ENCODE measurements at regions not wholly inside any gene's neighbourhood (a gene's known extent, or its start where the extent isn't known, plus 50 kb on each side); places are given as distances from the start of the nearest gene placed in this dataset.

GRCh38 chr14:35459776-35460175, 55.2 kb upstream of the NFKBIA start:
- in situ Hi-C loops (cut with HindIII; ENCODE audit: extremely low pct_ligation_motif_present, low pct_unique_long_range_greater_than_20kb), result no loop called here
- H4K20me1 ChIP-seq (ENCODE audit: insufficient read depth, low read length), result no peaks in the 10 kb centered on the region
- CTCF ChIA-PET (ENCODE audit: low intra/inter-chr PET ratio, low total read pairs), result no interaction called here
- POLR2A ChIA-PET, result no interaction called here
- peak; percentile 94 for TF ChIP-seq ZNF317 (CRISPR knock-in tag; IDR thresholded peaks at IDR 0.05)
- no peak for TF ChIP-seq SIN3B (IDR thresholded peaks at IDR 0.05; ENCODE audit: low read length)
- BruUV-seq (replicated peaks), result no TSS peak
- FAIRE-seq (no peak), ATAC-seq (peak; percentile 38; the same call in 2 of the 3 replicates), DNase-seq (ENCODE audit: low spot score) (no peak)
- H3K4me1 ChIP-seq (ENCODE audit: insufficient read depth, low read length), result no peaks in the 10 kb centered on the region
- no peaks in the 10 kb centered on the region for H3K27me3 ChIP-seq (ENCODE audit: control insufficient read depth in 1 of 2, insufficient read depth in 2 of 2, low read length in 2 of 2)
- no peak overlapping the region for H2AFZ ChIP-seq (ENCODE audit: low read length)
- no peak overlapping the region for H3K4me2 ChIP-seq (ENCODE audit: low read depth, low read length)
- no peak overlapping the region for H3K9ac ChIP-seq (ENCODE audit: insufficient read depth, low read depth, low read length)
- no peaks in the 10 kb centered on the region for H3K36me3 ChIP-seq (replicated peaks in 1 of 2; ENCODE audit: control insufficient read depth in 1 of 2, insufficient read depth in 2 of 2, low read length in 2 of 2)
- H3K4me3 ChIP-seq (replicated peaks in 1 of 3; ENCODE audit: insufficient read depth in 1 of 3, low read depth in 2 of 3, low read length in 3 of 3), result no peak overlapping the region
- H3K79me2 ChIP-seq (ENCODE audit: insufficient read depth, low read length), result no peaks in the 10 kb centered on the region
- intact Hi-C loops (cut with micrococcal nuclease; ENCODE audit: unreplicated experiment), result no loop called here
- H3K27ac ChIP-seq (ENCODE audit: extremely low read length, insufficient read depth, low read length), result no peak overlapping the region
- peaks cover 13% of the 10 kb centered on the region for H3K9me3 ChIP-seq (ENCODE audit: low read length)
- 4% methylated on average over 3 of the region's 3 CpGs for WGBS (ENCODE audit: low lambda C conversion rate)

DNA sequence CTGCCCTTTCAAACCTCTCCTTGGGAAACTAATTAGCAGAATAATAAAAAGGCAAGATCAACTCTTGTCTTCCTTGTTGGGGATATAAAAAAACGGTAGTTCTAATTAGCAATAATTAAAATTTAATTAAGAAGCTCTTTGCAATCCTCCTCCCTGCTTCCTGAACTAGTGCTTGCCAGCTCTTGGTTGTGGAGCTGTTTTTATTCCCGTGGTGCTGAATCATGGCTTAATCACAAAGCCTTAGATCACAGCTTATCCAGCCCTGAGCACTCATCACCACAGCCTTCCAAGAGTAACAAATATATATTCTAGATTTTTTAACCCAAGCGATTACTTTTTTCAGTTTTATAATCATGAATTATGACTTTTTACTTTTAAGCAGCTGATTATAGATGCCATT, 63.2 kb upstream of the INSM2 start:
- no peak overlapping the region for H3K4me2 ChIP-seq (ENCODE audit: low read depth, low read length)
- intact Hi-C loops (cut with micrococcal nuclease; ENCODE audit: unreplicated experiment), result no loop called here
- FAIRE-seq (no peak), ATAC-seq (no peak), DNase-seq (ENCODE audit: low spot score) (no peak)
- no peak overlapping the region for H3K27ac ChIP-seq (ENCODE audit: extremely low read length, insufficient read depth, low read length)
- no peaks in the 10 kb centered on the region for H4K20me1 ChIP-seq (ENCODE audit: insufficient read depth, low read length)
- POLR2A ChIA-PET, result no interaction called here
- H3K9ac ChIP-seq (ENCODE audit: insufficient read depth, low read depth, low read length), result no peak overlapping the region
- BruUV-seq (replicated peaks), result no TSS peak
- H2AFZ ChIP-seq (ENCODE audit: low read length), result no peak overlapping the region
- WGBS (ENCODE audit: low lambda C conversion rate), result 11% methylated on average over 3 of the region's 3 CpGs
- 0 out of 2 replicates have a peak, but pooled peaks cover 6% of the 10 kb centered on the region for H3K9me3 ChIP-seq (ENCODE audit: low read length)
- no peaks in the 10 kb centered on the region for H3K36me3 ChIP-seq (replicated peaks in 1 of 2; ENCODE audit: control insufficient read depth in 1 of 2, insufficient read depth in 2 of 2, low read length in 2 of 2)
- in situ Hi-C loops (cut with HindIII; ENCODE audit: extremely low pct_ligation_motif_present, low pct_unique_long_range_greater_than_20kb), result no loop called here
- H3K4me3 ChIP-seq (replicated peaks in 1 of 3; ENCODE audit: insufficient read depth in 1 of 3, low read depth in 2 of 3, low read length in 3 of 3), result no peak overlapping the region
- CTCF ChIA-PET (ENCODE audit: low intra/inter-chr PET ratio, low total read pairs), result no interaction called here
- H3K27me3 ChIP-seq (ENCODE audit: control insufficient read depth in 1 of 2, insufficient read depth in 2 of 2, low read length in 2 of 2), result no peaks in the 10 kb centered on the region
- no peaks in the 10 kb centered on the region for H3K4me1 ChIP-seq (ENCODE audit: insufficient read depth, low read length)
- no peaks in the 10 kb centered on the region for H3K79me2 ChIP-seq (ENCODE audit: insufficient read depth, low read length)
- TF ChIP-seq HNRNPK (IDR thresholded peaks at IDR 0.05; ENCODE audit: low read depth, low read length, poor library complexity, severe bottlenecking) (no peak), EHMT2 (IDR thresholded peaks at IDR 0.05; ENCODE audit: borderline replicate concordance, low read depth, low read length) (peak; percentile 70), ZNF7 (CRISPR knock-in tag; IDR thresholded peaks at IDR 0.05) (peak; percentile 80), TEAD2 (CRISPR knock-in tag; IDR thresholded peaks at IDR 0.05) (no peak), NFIC (IDR thresholded peaks at IDR 0.05; ENCODE audit: low read length) (no peak), ONECUT2 (CRISPR knock-in tag; IDR thresholded peaks at IDR 0.05) (no peak), MAFK (conservative IDR thresholded peaks at IDR 0.05 in 1 of 2, IDR thresholded peaks at IDR 0.05 in 1 of 2; ENCODE audit: low read length in 2 of 2) (no peak), MIER2 (CRISPR knock-in tag; IDR thresholded peaks at IDR 0.05) (peak; percentile 95)
- TF ChIP-seq, protein P1, sequence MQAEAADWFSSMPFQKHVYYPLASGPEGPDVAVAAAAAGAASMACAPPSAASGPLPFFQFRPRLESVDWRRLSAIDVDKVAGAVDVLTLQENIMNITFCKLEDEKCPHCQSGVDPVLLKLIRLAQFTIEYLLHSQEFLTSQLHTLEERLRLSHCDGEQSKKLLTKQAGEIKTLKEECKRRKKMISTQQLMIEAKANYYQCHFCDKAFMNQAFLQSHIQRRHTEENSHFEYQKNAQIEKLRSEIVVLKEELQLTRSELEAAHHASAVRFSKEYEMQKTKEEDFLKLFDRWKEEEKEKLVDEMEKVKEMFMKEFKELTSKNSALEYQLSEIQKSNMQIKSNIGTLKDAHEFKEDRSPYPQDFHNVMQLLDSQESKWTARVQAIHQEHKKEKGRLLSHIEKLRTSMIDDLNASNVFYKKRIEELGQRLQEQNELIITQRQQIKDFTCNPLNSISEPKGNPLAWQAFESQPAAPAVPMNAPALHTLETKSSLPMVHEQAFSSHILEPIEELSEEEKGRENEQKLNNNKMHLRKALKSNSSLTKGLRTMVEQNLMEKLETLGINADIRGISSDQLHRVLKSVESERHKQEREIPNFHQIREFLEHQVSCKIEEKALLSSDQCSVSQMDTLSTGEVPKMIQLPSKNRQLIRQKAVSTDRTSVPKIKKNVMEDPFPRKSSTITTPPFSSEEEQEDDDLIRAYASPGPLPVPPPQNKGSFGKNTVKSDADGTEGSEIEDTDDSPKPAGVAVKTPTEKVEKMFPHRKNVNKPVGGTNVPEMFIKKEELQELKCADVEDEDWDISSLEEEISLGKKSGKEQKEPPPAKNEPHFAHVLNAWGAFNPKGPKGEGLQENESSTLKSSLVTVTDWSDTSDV (CRISPR knock-in tag; IDR thresholded peaks at IDR 0.05), result no peak
- TF ChIP-seq, protein P2, sequence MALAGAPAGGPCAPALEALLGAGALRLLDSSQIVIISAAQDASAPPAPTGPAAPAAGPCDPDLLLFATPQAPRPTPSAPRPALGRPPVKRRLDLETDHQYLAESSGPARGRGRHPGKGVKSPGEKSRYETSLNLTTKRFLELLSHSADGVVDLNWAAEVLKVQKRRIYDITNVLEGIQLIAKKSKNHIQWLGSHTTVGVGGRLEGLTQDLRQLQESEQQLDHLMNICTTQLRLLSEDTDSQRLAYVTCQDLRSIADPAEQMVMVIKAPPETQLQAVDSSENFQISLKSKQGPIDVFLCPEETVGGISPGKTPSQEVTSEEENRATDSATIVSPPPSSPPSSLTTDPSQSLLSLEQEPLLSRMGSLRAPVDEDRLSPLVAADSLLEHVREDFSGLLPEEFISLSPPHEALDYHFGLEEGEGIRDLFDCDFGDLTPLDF (CRISPR knock-in tag; IDR thresholded peaks at IDR 0.05), result no peak
- TF ChIP-seq, protein P3, sequence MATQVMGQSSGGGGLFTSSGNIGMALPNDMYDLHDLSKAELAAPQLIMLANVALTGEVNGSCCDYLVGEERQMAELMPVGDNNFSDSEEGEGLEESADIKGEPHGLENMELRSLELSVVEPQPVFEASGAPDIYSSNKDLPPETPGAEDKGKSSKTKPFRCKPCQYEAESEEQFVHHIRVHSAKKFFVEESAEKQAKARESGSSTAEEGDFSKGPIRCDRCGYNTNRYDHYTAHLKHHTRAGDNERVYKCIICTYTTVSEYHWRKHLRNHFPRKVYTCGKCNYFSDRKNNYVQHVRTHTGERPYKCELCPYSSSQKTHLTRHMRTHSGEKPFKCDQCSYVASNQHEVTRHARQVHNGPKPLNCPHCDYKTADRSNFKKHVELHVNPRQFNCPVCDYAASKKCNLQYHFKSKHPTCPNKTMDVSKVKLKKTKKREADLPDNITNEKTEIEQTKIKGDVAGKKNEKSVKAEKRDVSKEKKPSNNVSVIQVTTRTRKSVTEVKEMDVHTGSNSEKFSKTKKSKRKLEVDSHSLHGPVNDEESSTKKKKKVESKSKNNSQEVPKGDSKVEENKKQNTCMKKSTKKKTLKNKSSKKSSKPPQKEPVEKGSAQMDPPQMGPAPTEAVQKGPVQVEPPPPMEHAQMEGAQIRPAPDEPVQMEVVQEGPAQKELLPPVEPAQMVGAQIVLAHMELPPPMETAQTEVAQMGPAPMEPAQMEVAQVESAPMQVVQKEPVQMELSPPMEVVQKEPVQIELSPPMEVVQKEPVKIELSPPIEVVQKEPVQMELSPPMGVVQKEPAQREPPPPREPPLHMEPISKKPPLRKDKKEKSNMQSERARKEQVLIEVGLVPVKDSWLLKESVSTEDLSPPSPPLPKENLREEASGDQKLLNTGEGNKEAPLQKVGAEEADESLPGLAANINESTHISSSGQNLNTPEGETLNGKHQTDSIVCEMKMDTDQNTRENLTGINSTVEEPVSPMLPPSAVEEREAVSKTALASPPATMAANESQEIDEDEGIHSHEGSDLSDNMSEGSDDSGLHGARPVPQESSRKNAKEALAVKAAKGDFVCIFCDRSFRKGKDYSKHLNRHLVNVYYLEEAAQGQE (IDR thresholded peaks at IDR 0.05; ENCODE audit: borderline replicate concordance in 1 of 2, low read depth in 1 of 2, low read length in 2 of 2), result peak; percentile 38 to 93
